SK-N-SH (cell line): ENCODE measurements at regions not wholly inside any gene's neighbourhood (a gene's known extent, or its start where the extent isn't known, plus 50 kb on each side); places are given as distances from the start of the nearest gene placed in this dataset.

Experiments
- CTCF ChIA-PET: fragments of 300-600, 350-600 bp; formaldehyde crosslinking; extraction: SDS; loops from one replicate; lab custom pipeline; 2021; lab: Yijun Ruan, JAX
- POLR2A ChIA-PET: fragments of 350-600 bp; sonication (Branson Sonifier 250); formaldehyde crosslinking; extraction: SDS; loops from one replicate; lab custom pipeline; 2020; ENCODE audit warnings: antibody characterized with exemption, inconsistent platforms; lab: Yijun Ruan, JAX
- DNase-seq: peaks from one replicate; pipeline ENCODE4 v3.0.0; 2012
- H2AFZ ChIP-seq: fragments of 200-600 bp; sonication (generic); 2 replicates; pipeline ENCODE4 v1.8.1; 2016; ENCODE audit warnings: antibody characterized with exemption, mild to moderate bottlenecking, low read depth
- H3F3A ChIP-seq: fragments of 200-600 bp; sonication (generic); replicated peaks from 2 replicates; pipeline ENCODE3; 2016; ENCODE audit warnings: antibody characterized with exemption, mild to moderate bottlenecking; ENCODE audit not compliant: insufficient read depth
- H3K27ac ChIP-seq, 2 experiments: fragments of 200-500 bp in 1 of 2; fragments of 200-600 bp in 1 of 2; sonication (Bioruptor generic) in 1 of 2; sonication (generic), shearing (Covaris generic) in 1 of 2; 2 replicates each; pipeline versions ENCODE4 v1.5.1 to v1.6.1; 2014 to 2016; ENCODE audit warnings: low read depth in 2 of 2, inconsistent platforms in 1 of 2, low read length in 1 of 2, mild to moderate bottlenecking in 1 of 2, mixed read lengths in 1 of 2
- H3K27me3 ChIP-seq: fragments of 200-600 bp; sonication (generic), shearing (Covaris generic); 2 replicates; pipeline ENCODE4 v1.6.1; 2016; ENCODE audit warnings: mixed run types; ENCODE audit not compliant: insufficient read depth
- H3K36me3 ChIP-seq, 2 experiments: fragments of 200-500 bp in 1 of 2; fragments of 200-600 bp in 1 of 2; sonication (Bioruptor generic) in 1 of 2; sonication (generic) in 1 of 2; replicated peaks in 1 of 2; 2 replicates each; pipeline versions ENCODE3 to v1.5.1; 2014 to 2016; ENCODE audit warnings: low read length in 1 of 2, mild to moderate bottlenecking in 1 of 2; ENCODE audit not compliant: insufficient read depth in 2 of 2, control insufficient read depth in 1 of 2
- H3K4me1 ChIP-seq, 2 experiments: fragments of 200-500 bp in 1 of 2; fragments of 200-600 bp in 1 of 2; sonication (Bioruptor generic) in 1 of 2; sonication (generic), shearing (Covaris generic) in 1 of 2; 2 replicates each; pipeline versions ENCODE4 v1.5.1 to v1.6.1; 2014 to 2016; ENCODE audit warnings: low read depth in 1 of 2, low read length in 1 of 2, mixed run types in 1 of 2; ENCODE audit not compliant: insufficient read depth in 2 of 2, control insufficient read depth in 1 of 2
- H3K4me2 ChIP-seq: fragments of 200-600 bp; sonication (generic), shearing (Covaris generic); 2 replicates; pipeline ENCODE4 v1.6.1; 2017; ENCODE audit warnings: mixed run types
- H3K4me3 ChIP-seq, 2 experiments: fragments of 200-500 bp in 1 of 2; fragments of 200-600 bp in 1 of 2; sonication (Bioruptor generic) in 1 of 2; sonication (generic), shearing (Covaris generic) in 1 of 2; 2 replicates each; pipeline versions ENCODE4 v1.5.1 to v1.8.1; 2014 to 2016; ENCODE audit warnings: low read depth in 2 of 2, inconsistent platforms in 1 of 2, low read length in 1 of 2, mild to moderate bottlenecking in 1 of 2, mixed read lengths in 1 of 2, moderate library complexity in 1 of 2
- H3K79me2 ChIP-seq: fragments of 200-600 bp; sonication (generic); 2 replicates; pipeline ENCODE4 v1.8.1; 2017; ENCODE audit warnings: mild to moderate bottlenecking; ENCODE audit not compliant: insufficient read depth
- H3K9ac ChIP-seq: fragments of 200-600 bp; sonication (generic); 2 replicates; pipeline ENCODE4 v1.6.1; 2017; ENCODE audit warnings: mixed run types
- H3K9me2 ChIP-seq: fragments of 200-600 bp; sonication (generic); 2 replicates; pipeline ENCODE4 v1.6.1; 2017; ENCODE audit warnings: mixed run types
- H3K9me3 ChIP-seq: fragments of 200-600 bp; sonication (generic); 2 replicates; pipeline ENCODE4 v1.6.1; 2017; ENCODE audit warnings: mixed run types, mild to moderate bottlenecking, moderate library complexity
- H4K20me1 ChIP-seq: fragments of 200-600 bp; sonication (generic); 2 replicates; pipeline ENCODE4 v1.6.1; 2017; ENCODE audit warnings: mild to moderate bottlenecking, mixed run types; ENCODE audit not compliant: insufficient read depth
- CTCF ChIP-seq: fragments of 200-600 bp; sonication (generic); IDR thresholded peaks from 2 replicates; pipeline ENCODE4 v1.6.1; 2017; ENCODE audit warnings: antibody characterized with exemption, mild to moderate bottlenecking, moderate library complexity
- ELF1 ChIP-seq: IDR thresholded peaks from 2 replicates; pipeline ENCODE4 v1.4.0; 2012
- EP300 ChIP-seq, 2 experiments: IDR thresholded peaks; 2 replicates each; pipeline versions ENCODE4 v1.4.0 to v1.6.1; 2012; ENCODE audit warnings: borderline replicate concordance in 1 of 2, low read depth in 1 of 2, low read length in 1 of 2
- EZH2phosphoT487 ChIP-seq: fragments of 200-600 bp; sonication (generic); IDR thresholded peaks from 2 replicates; pipeline ENCODE4 v1.6.1; 2017; ENCODE audit warnings: low read depth, mixed run types, mild to moderate bottlenecking, antibody characterized with exemption, moderate library complexity, borderline replicate concordance
- FOXJ3 ChIP-seq: sonication (generic); formaldehyde crosslinking; IDR thresholded peaks from 2 replicates; pipeline ENCODE4 v1.5.1; 2020; ENCODE audit warnings: mild to moderate bottlenecking, missing genetic modification reagents
- IRF3 ChIP-seq: fragments of 150-350 bp; IDR thresholded peaks from 2 replicates; pipeline ENCODE4 v1.6.1; 2016; ENCODE audit warnings: mild to moderate bottlenecking, low read depth, low read length
- RXRA ChIP-seq: IDR thresholded peaks from 2 replicates; pipeline ENCODE4 v1.4.0; 2012; ENCODE audit warnings: low read depth, mild to moderate bottlenecking, borderline replicate concordance
- SIN3A ChIP-seq: IDR thresholded peaks from 2 replicates; pipeline ENCODE4 v1.6.1; 2012; ENCODE audit warnings: low read depth, mild to moderate bottlenecking, low read length, moderate library complexity, borderline replicate concordance
- USF1 ChIP-seq: IDR thresholded peaks from 2 replicates; pipeline ENCODE4 v1.4.0; 2012; ENCODE audit warnings: low read depth, borderline replicate concordance
- WGBS: methylation state at CpG from one replicate; pipeline ENCODE4 v1.1.6; 2017; ENCODE audit warnings: low lambda C conversion rate; 5-methylcytosine and 5-hydroxymethylcytosine counted together

- no peaks in the 10 kb centered on the region for H3K79me2 ChIP-seq
- H3K4me2 ChIP-seq = no peak overlapping the region
- POLR2A ChIA-PET = no interaction called here
- no peak overlapping the region for H3K9ac ChIP-seq
- H4K20me1 ChIP-seq = no peaks in the 10 kb centered on the region
- no peaks in the 10 kb centered on the region for H3K27me3 ChIP-seq
- TF ChIP-seq ELF1 (no peak), USF1 (no peak), CTCF (no peak), FOXJ3 (CRISPR knock-in tag) (no peak), RXRA (no peak)
- H3K36me3 ChIP-seq = no peaks in the 10 kb centered on the region
- no peak for DNase-seq
- H3K9me3 ChIP-seq = no peaks in the 10 kb centered on the region
- 7% methylated on average over 1 of the region's 1 CpG for WGBS
- no peaks in the 10 kb centered on the region for H3F3A ChIP-seq
- no peaks in the 10 kb centered on the region for H3K9me2 ChIP-seq
- CTCF ChIA-PET = interaction anchor here (0.7 to 1.4 kb wide), 2 partner anchors 22 to 510 kb away, joined by 3 to 5 read pairs; no protein-coding TSS in a partner anchor
- no peak overlapping the region for H3K27ac ChIP-seq
- H2AFZ ChIP-seq = no peak overlapping the region
- H3K4me1 ChIP-seq = no peaks in the 10 kb centered on the region; a peak in 2 of 4 replicates
- no peak overlapping the region for H3K4me3 ChIP-seq
These were observed 186.7 kb downstream of the USP46 start for GRCh38 chr4:52472444-52472843.

GRCh38 chr4:52477191-52477780, 181.8 kb downstream of the USP46 start:
- H3K9me2 ChIP-seq = no peaks in the 10 kb centered on the region
- H3K79me2 ChIP-seq = no peaks in the 10 kb centered on the region
- H3K9ac ChIP-seq = no peak overlapping the region
- no peaks in the 10 kb centered on the region for H3K36me3 ChIP-seq
- H3K9me3 ChIP-seq = no peaks in the 10 kb centered on the region
- no peak overlapping the region; a peak in 1 of 4 replicates for H3K27ac ChIP-seq
- peak; percentile 22 for DNase-seq
- ChIA-PET POLR2A (interaction anchor here (0.5 kb wide), 1 partner anchor 153 kb away, joined by 3 read pairs; no protein-coding TSS in a partner anchor), CTCF (interaction anchor here (1.6 kb wide), 2 partner anchors 68 to 506 kb away, joined by 3 to 5 read pairs; no protein-coding TSS in a partner anchor)
- TF ChIP-seq SIN3A (no peak), EP300 (IDR thresholded peaks at IDR 0.05; ENCODE audit: borderline replicate concordance in 1 of 2, low read depth in 1 of 2, low read length in 1 of 2) (peak in 1 of 2 experiments; percentile 29; a peak in 1 of 4 replicates), EZH2phosphoT487 (no peak), IRF3 (no peak), ELF1 (no peak)
- no peaks in the 10 kb centered on the region for H4K20me1 ChIP-seq
- no peak overlapping the region for H3K4me2 ChIP-seq
- H3K4me3 ChIP-seq = no peak overlapping the region
- no peaks in the 10 kb centered on the region for H3K27me3 ChIP-seq
- no peaks in the 10 kb centered on the region for H3F3A ChIP-seq
- WGBS = 14% methylated on average over 3 of the region's 3 CpGs
- H2AFZ ChIP-seq = no peak overlapping the region
- H3K4me1 ChIP-seq = no peaks in the 10 kb centered on the region; a peak in 2 of 4 replicates
